Limb (tissue), 2 donors: ENCODE measurements at regions not wholly inside any gene's neighbourhood (a gene's known extent, or its start where the extent isn't known, plus 50 kb on each side); places are given as distances from the start of the nearest gene placed in this dataset.
"Not testable (repeated sequence)": the region's sequence is repeated elsewhere in the genome, so short reads cannot be mapped to it uniquely, and the experiment has no call there.

Source experiments
- DNase-seq, 2 donors: peaks; one replicate each; pipeline ENCODE4 v3.0.0-alpha.2; 2016; ENCODE audit errors: extremely low spot score in 2 of 2

GRCh38 chr3:110525558-110526064, 546.0 kb upstream of the NECTIN3 start:
- DNase-seq = not testable (repeated sequence)

GRCh38 chr3:110526777-110527727, 544.6 kb upstream of the NECTIN3 start:
- DNase-seq = no peak

GRCh38 chr3:110528305-110529121, 543.1 kb upstream of the NECTIN3 start:
- no peak for DNase-seq

- no peak for DNase-seq
These were observed 540.7 kb upstream of the NECTIN3 start for GRCh38 chr3:110530902-110531301.

- no peak for DNase-seq
These were observed 538.5 kb upstream of the NECTIN3 start for GRCh38 chr3:110533089-110533488.

GRCh38 chr3:110542552-110543150, 529.0 kb upstream of the NECTIN3 start:
- DNase-seq = no peak

GRCh38 chr3:110544730-110545129, 526.9 kb upstream of the NECTIN3 start:
- no peak for DNase-seq

- DNase-seq = no peak
These were observed 521.1 kb upstream of the NECTIN3 start for GRCh38 chr3:110550511-110550910.

GRCh38 chr3:110562621-110563020, 509.0 kb upstream of the NECTIN3 start:
- no peak for DNase-seq

GRCh38 chr3:110564674-110565073, 506.9 kb upstream of the NECTIN3 start:
- no peak for DNase-seq

- no peak for DNase-seq
These were observed 504.6 kb upstream of the NECTIN3 start for GRCh38 chr3:110567029-110567428.

GRCh38 chr3:110568246-110568645, 503.4 kb upstream of the NECTIN3 start:
- DNase-seq = no peak

GRCh38 chr3:110569073-110569472, 502.5 kb upstream of the NECTIN3 start:
- no peak for DNase-seq

GRCh38 chr3:110575702-110576101, 495.9 kb upstream of the NECTIN3 start:
- no peak for DNase-seq

- no peak for DNase-seq
These were observed 494.7 kb upstream of the NECTIN3 start for GRCh38 chr3:110576960-110577359.

GRCh38 chr3:110577854-110578253, 493.8 kb upstream of the NECTIN3 start:
- no peak for DNase-seq

GRCh38 chr3:110579840-110580550, 491.6 kb upstream of the NECTIN3 start:
- no peak for DNase-seq

- DNase-seq = no peak
These were observed 488.2 kb upstream of the NECTIN3 start for GRCh38 chr3:110583373-110583935.

GRCh38 chr3:110588906-110589305, 482.7 kb upstream of the NECTIN3 start:
- DNase-seq = no peak

GRCh38 chr3:110589341-110589740, 482.3 kb upstream of the NECTIN3 start:
- DNase-seq = no peak

- no peak for DNase-seq
These were observed 477.9 kb upstream of the NECTIN3 start for GRCh38 chr3:110593749-110594148.
